Mucosa of rectum (tissue), 2 donors: ENCODE measurements at regions not wholly inside any gene's neighbourhood (a gene's known extent, or its start where the extent isn't known, plus 50 kb on each side); places are given as distances from the start of the nearest gene placed in this dataset.

Experiments used
- H3K27ac ChIP-seq, 2 donors: one replicate each; pipeline ENCODE4 v1.7.0; 2013; ENCODE audit warnings: inconsistent platforms in 2 of 2, low read depth in 2 of 2, low read length in 2 of 2
- H3K27me3 ChIP-seq, 2 donors: one replicate each; pipeline ENCODE4 v1.7.0; 2013; ENCODE audit warnings: low read length in 2 of 2; ENCODE audit not compliant: control insufficient read depth in 2 of 2, insufficient read depth in 2 of 2
- H3K36me3 ChIP-seq, 2 donors: one replicate each; pipeline ENCODE4 v1.7.0; 2013; ENCODE audit warnings: low read length in 2 of 2; ENCODE audit not compliant: control insufficient read depth in 2 of 2, insufficient read depth in 2 of 2
- H3K4me1 ChIP-seq, 2 donors: one replicate each; pipeline ENCODE4 v1.7.0; 2013; ENCODE audit warnings: low read length in 2 of 2, mild to moderate bottlenecking in 1 of 2; ENCODE audit not compliant: control insufficient read depth in 2 of 2, insufficient read depth in 2 of 2
- H3K4me3 ChIP-seq, 2 donors: one replicate each; pipeline ENCODE4 v1.7.0; 2013; ENCODE audit warnings: low read length in 2 of 2
- H3K9ac ChIP-seq, 2 donors: one replicate each; pipeline ENCODE4 v1.7.0; 2013; ENCODE audit warnings: low read length in 2 of 2, low read depth in 1 of 2, mild to moderate bottlenecking in 1 of 2
- H3K9me3 ChIP-seq, 2 donors: one replicate each; pipeline ENCODE4 v1.7.0; 2013; ENCODE audit warnings: low read length in 2 of 2; ENCODE audit not compliant: control insufficient read depth in 2 of 2
- donor health status: healthy.
- donor health status: Normal muscosa, but diverticular disease.

DNA sequence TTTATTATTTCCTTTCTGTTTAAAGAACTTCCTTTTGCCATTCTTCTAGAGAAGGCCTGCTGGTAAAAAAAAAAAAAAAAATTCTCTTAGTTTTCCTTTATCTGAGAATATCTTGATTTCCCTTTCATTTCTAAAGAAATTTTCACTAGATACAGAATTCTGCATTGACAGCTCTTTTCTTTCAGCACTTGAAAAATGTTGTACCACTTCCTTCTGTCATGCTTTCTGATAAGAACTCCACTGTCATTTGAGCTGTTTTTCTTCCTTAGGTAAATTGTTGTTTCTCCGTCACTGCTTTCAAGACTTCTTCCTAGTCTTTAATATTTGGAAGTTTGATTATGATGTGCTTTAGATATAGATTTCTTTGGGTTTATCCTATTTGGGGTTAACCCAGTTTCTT lies 113.6 kb upstream of the BTG1 start:
- no peak overlapping the region for H3K27ac ChIP-seq
- no peak overlapping the region for H3K4me3 ChIP-seq
- no peaks in the 10 kb centered on the region for H3K9me3 ChIP-seq
- H3K36me3 ChIP-seq, result no peaks in the 10 kb centered on the region
- H3K4me1 ChIP-seq, result no peaks in the 10 kb centered on the region
- no peak overlapping the region for H3K9ac ChIP-seq
- no peaks in the 10 kb centered on the region for H3K27me3 ChIP-seq

GRCh38 chr12:92257261-92257660 lies 111.6 kb upstream of the BTG1 start:
- Histone ChIP-seq H3K36me3 (no peaks in the 10 kb centered on the region), H3K4me3 (no peak overlapping the region), H3K4me1 (no peaks in the 10 kb centered on the region), H3K27me3 (no peaks in the 10 kb centered on the region), H3K9me3 (no peaks in the 10 kb centered on the region), H3K27ac (no peak overlapping the region), H3K9ac (no peak overlapping the region)

DNA sequence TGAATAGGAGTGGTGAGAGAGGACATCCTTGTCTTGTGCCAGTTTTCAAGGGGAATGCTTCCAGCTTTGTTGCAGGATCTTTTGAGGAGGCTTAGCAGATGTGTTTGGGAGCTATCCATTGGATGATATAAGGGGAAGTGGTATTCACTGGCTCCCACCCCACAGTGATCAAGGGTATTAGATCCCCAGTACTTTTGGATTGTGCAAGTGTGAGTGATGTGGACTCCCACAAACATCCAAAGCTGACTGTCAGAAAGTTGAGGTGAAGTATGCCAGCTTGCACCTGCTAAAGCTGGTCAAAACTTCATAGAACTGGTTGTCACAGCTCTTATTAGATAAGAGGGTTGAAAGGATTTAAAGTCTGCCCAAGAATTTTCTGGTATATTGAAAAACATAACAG lies 110.1 kb upstream of the BTG1 start:
- Histone ChIP-seq H3K36me3 (no peaks in the 10 kb centered on the region), H3K9me3 (no peaks in the 10 kb centered on the region), H3K4me1 (no peaks in the 10 kb centered on the region), H3K27ac (no peak overlapping the region), H3K9ac (no peak overlapping the region), H3K4me3 (no peak overlapping the region), H3K27me3 (no peaks in the 10 kb centered on the region)

GRCh38 chr12:92253301-92253700 lies 107.7 kb upstream of the BTG1 start:
- no peaks in the 10 kb centered on the region for H3K9me3 ChIP-seq
- H3K36me3 ChIP-seq, result no peaks in the 10 kb centered on the region
- no peak overlapping the region for H3K27ac ChIP-seq
- no peaks in the 10 kb centered on the region for H3K27me3 ChIP-seq
- no peak overlapping the region for H3K9ac ChIP-seq
- H3K4me3 ChIP-seq, result no peak overlapping the region
- H3K4me1 ChIP-seq, result no peaks in the 10 kb centered on the region

- Histone ChIP-seq H3K27ac (no peak overlapping the region), H3K4me3 (no peak overlapping the region), H3K36me3 (no peaks in the 10 kb centered on the region), H3K9me3 (no peaks in the 10 kb centered on the region), H3K9ac (no peak overlapping the region), H3K4me1 (no peaks in the 10 kb centered on the region), H3K27me3 (no peaks in the 10 kb centered on the region)
Observed at GRCh38 chr12:92248977-92249376, 103.3 kb upstream of the BTG1 start.

DNA sequence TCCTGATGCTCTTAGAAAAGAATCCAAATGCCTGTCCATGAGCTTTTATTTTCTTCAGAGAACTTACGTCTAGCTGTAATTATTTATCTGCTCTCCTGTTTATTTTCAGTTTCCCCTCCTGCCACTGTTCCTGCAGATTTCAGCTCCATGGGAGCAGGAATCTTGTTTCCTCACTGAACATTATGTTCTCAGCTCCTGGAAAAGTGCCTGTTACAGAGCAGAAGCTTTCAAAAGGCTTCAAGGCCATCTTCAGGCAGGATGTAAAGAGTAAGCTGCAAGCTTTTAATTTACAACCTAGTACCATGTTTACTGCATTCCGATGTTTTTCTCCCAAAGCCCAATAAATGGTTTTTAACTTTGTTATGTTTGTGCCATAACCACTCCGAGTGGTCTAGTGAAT lies 98.4 kb upstream of the BTG1 start:
- H3K4me3 ChIP-seq, result no peak overlapping the region

DNA sequence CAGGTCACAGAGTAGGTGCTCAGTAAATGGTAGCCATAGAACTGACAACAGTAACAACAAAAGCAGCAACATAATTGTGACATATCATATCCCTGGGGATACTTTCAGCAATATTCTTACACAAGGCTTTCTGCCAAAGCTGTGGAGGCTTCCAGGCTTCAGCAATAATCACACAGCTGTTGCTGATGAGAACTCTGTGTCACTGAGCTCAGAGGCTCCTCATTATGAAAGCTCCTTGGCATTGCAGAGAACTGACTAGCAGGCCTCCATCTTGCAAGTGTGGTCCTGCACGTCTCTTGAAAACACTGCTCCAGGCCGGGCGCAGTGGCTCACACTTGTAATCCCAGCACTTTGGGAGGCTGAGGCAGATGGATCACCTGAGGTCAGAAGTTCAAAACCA lies 97.3 kb upstream of the BTG1 start:
- Histone ChIP-seq H3K27me3 (no peaks in the 10 kb centered on the region), H3K9me3 (no peaks in the 10 kb centered on the region), H3K27ac (no peak overlapping the region), H3K4me3 (no peak overlapping the region), H3K9ac (no peak overlapping the region), H3K36me3 (no peaks in the 10 kb centered on the region), H3K4me1 (no peaks in the 10 kb centered on the region)

More for the DNA sequence above, 98.4 kb upstream of the BTG1 start:
- no peaks in the 10 kb centered on the region for H3K27me3 ChIP-seq
- H3K9ac ChIP-seq, result no peak overlapping the region
- H3K4me1 ChIP-seq, result no peaks in the 10 kb centered on the region
- H3K36me3 ChIP-seq, result no peaks in the 10 kb centered on the region
- no peak overlapping the region for H3K27ac ChIP-seq
- H3K9me3 ChIP-seq, result no peaks in the 10 kb centered on the region

GRCh38 chr12:92237762-92238523 lies 92.3 kb upstream of the BTG1 start:
- Histone ChIP-seq H3K4me1 (no peaks in the 10 kb centered on the region), H3K27me3 (no peaks in the 10 kb centered on the region), H3K36me3 (no peaks in the 10 kb centered on the region), H3K9ac (no peak overlapping the region), H3K27ac (no peak overlapping the region), H3K4me3 (no peak overlapping the region), H3K9me3 (no peaks in the 10 kb centered on the region)

- no peaks in the 10 kb centered on the region for H3K36me3 ChIP-seq
- no peaks in the 10 kb centered on the region for H3K4me1 ChIP-seq
- H3K4me3 ChIP-seq, result no peak overlapping the region
- H3K9ac ChIP-seq, result no peak overlapping the region
- no peak overlapping the region for H3K27ac ChIP-seq
- H3K9me3 ChIP-seq, result no peaks in the 10 kb centered on the region
- H3K27me3 ChIP-seq, result no peaks in the 10 kb centered on the region
Observed at GRCh38 chr12:92237262-92237661, 91.6 kb upstream of the BTG1 start.

DNA sequence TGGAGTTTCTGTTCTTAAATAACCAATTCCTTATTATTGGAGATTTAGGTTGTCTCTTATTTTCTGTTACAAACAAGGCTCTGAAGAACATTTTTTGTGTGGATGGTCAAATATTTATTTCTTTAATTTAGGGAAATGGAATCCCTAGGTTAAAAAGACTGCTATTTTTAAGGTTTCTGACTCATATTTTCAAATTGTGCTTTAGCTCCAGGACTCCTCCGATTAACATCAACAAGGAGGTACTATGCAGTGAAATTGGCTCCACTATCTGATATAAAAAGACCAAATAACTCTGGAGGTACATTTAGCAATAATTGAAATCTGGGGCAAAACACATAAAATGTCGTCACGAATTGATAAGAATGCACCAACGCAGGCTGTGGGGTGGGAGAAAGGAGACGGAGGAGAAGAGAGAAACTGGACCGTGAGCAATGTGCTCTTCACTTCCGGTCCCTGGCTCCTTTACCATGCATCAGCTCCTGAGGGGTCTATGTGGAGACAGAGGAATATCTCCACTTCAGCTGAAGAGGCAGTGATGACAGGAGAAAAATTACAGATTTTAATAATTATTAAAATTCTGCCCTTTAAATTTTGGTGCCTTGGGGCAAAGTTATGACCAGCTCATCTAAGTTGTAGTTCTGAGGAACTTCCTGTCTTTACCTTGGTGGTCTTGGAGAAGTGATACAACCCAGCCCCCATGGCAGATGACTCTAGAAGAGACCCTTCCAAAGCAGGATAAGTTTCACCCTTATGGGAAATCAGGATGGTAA lies 90.2 kb upstream of the BTG1 start:
- Histone ChIP-seq H3K27me3 (no peaks in the 10 kb centered on the region), H3K4me3 (no peak overlapping the region), H3K9ac (no peak overlapping the region), H3K27ac (no peak overlapping the region), H3K9me3 (no peaks in the 10 kb centered on the region), H3K36me3 (no peaks in the 10 kb centered on the region), H3K4me1 (no peaks in the 10 kb centered on the region)
